ENCODE measurements at regions not wholly inside any gene's neighbourhood (a gene's known extent, or its start where the extent isn't known, plus 50 kb on each side); places are given as distances from the start of the nearest gene placed in this dataset.

DNA sequence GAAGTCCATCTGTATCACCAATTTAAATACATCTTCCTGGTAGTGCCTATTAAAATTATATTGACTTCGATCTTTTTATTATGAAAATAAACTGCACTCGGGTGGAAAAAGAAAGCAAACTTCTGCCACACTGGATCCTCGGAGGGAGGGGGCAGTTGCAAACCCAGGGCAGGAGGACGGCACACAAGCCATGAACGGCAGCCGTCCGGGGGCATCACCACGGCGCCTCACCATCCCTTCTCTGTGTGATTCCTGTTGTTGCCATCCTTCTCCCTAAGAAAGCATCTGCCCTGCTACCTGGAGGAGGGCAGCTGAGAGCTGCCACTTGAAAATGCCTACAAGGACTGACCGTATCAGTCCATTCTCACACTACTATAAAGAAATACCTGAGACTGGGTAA lies 53.9 kb upstream of the ENPP7 start:
- no peak overlapping the region for H3K4me3 Mint-ChIP-seq
- H3K36me3 Mint-ChIP-seq, result peaks cover 4% of the 10 kb centered on the region
- peaks cover 13% of the 10 kb centered on the region for H3K9me3 Mint-ChIP-seq
- TF ChIP-seq, protein P1, sequence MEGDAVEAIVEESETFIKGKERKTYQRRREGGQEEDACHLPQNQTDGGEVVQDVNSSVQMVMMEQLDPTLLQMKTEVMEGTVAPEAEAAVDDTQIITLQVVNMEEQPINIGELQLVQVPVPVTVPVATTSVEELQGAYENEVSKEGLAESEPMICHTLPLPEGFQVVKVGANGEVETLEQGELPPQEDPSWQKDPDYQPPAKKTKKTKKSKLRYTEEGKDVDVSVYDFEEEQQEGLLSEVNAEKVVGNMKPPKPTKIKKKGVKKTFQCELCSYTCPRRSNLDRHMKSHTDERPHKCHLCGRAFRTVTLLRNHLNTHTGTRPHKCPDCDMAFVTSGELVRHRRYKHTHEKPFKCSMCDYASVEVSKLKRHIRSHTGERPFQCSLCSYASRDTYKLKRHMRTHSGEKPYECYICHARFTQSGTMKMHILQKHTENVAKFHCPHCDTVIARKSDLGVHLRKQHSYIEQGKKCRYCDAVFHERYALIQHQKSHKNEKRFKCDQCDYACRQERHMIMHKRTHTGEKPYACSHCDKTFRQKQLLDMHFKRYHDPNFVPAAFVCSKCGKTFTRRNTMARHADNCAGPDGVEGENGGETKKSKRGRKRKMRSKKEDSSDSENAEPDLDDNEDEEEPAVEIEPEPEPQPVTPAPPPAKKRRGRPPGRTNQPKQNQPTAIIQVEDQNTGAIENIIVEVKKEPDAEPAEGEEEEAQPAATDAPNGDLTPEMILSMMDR (IDR thresholded peaks at IDR 0.05; ENCODE audit: unreplicated experiment), result no peak
- H3K27me3 Mint-ChIP-seq (ENCODE audit: low read depth), result peaks cover 46% of the 10 kb centered on the region
- H3K27ac Mint-ChIP-seq, result no peak overlapping the region
- no peaks in the 10 kb centered on the region for H3K4me1 Mint-ChIP-seq
- DNase-seq (ENCODE audit: low spot score in 2 of 2, unreplicated experiment in 2 of 2), result no peak

DNA sequence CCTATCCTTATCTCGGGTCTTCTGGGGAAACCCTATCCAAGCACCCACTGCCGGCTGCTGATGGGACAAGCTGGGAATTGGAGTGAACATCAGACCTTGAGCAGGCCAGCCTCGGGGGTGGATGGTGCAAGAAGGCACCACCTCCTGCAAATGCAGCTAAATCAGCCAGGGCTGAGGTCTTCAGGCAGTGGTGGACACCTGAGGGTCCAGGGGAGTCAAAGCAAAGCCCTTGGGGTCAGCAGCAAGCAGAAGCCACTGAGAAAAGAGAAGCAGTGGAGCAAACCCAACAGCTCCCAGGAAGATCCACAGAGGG lies 55.4 kb upstream of the ENPP7 start:
- peaks cover 43% of the 10 kb centered on the region for H3K27me3 Mint-ChIP-seq (ENCODE audit: low read depth)
- H3K9me3 Mint-ChIP-seq, result peaks cover 13% of the 10 kb centered on the region
- TF ChIP-seq, protein P1 (IDR thresholded peaks at IDR 0.05; ENCODE audit: unreplicated experiment), result no peak
- peaks cover 7% of the 10 kb centered on the region for H3K4me1 Mint-ChIP-seq
- no peak overlapping the region for H3K4me3 Mint-ChIP-seq
- no peak for DNase-seq (ENCODE audit: low spot score in 2 of 2, unreplicated experiment in 2 of 2)
- no peak overlapping the region for H3K27ac Mint-ChIP-seq
- peaks cover 4% of the 10 kb centered on the region for H3K36me3 Mint-ChIP-seq

DNA sequence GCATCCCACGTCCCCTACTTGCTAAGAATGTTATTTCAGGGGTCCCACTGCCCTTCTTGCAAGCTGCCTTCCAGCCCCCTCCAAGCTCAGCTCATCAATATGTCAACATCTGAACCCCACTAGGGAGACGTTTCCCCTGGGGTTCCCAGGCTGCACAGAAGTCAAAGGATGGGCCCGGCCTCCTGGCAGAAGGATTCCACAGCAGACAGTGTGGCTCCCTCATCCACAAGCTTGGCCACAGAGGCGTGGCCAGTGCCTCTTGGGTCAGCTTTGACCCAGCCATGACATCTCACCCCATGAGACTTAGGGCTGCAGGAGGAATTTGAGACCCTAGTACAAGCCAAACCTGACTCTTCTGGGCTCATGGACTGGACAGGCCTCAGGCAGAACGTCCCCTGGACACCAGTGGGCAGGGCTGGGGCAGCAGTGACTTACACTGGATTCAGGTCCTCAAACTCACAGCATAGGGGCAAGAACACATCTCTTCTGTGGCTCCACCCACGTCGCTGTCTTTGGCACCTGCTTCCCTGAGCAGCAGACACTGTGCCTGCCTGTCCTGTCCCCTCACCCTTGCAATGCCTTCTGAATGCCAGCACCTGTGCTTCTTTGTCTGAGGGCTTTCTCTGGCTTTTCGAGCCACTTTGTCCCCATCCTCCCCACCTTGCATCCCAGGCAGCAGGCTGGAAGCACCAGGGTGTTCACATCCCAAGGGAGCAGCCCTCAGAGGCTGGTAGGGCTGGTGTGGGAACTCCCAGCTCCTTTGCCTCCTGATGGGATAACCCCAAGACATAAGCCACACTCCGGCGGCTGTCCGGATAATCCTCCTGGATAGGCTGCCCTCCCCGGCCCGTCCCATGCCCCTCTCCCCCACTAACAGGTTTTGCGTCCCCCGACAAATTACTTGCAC lies 56.0 kb upstream of the ENPP7 start:
- peaks cover 13% of the 10 kb centered on the region for H3K9me3 Mint-ChIP-seq
- peaks cover 44% of the 10 kb centered on the region for H3K27me3 Mint-ChIP-seq (ENCODE audit: low read depth)
- no peak overlapping the region for H3K27ac Mint-ChIP-seq
- peaks cover 7% of the 10 kb centered on the region for H3K4me1 Mint-ChIP-seq
- no peak for DNase-seq (ENCODE audit: low spot score in 2 of 2, unreplicated experiment in 2 of 2)
- TF ChIP-seq, protein P1 (IDR thresholded peaks at IDR 0.05; ENCODE audit: unreplicated experiment), result no peak
- H3K36me3 Mint-ChIP-seq, result peaks cover 4% of the 10 kb centered on the region
- no peak overlapping the region for H3K4me3 Mint-ChIP-seq

DNA sequence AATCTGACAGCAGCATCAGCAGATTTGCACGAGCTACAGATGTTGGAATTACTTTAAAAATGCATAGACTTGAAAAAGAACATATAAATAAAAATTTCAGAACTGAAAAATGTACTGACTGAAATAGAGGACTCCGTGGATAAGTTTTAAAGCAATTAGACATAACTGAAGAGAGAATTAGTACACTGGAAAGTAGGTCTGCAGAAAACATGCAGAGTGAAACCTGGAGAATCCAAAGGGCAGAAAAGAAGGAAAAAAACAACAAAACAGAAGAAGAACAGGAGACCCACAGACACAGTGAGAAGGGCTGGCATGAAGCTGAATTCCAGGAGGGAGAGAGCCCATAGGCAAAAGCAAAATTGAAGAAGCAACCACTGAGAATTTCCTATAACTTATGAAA lies 57.2 kb upstream of the ENPP7 start:
- Mint-ChIP-seq H3K9me3 (peaks cover 13% of the 10 kb centered on the region), H3K4me3 (no peak overlapping the region), H3K27ac (no peak overlapping the region), H3K4me1 (peaks cover 7% of the 10 kb centered on the region), H3K36me3 (peaks cover 4% of the 10 kb centered on the region), H3K27me3 (ENCODE audit: low read depth) (peaks cover 51% of the 10 kb centered on the region)
- no peak for DNase-seq (ENCODE audit: low spot score in 2 of 2, unreplicated experiment in 2 of 2)
- TF ChIP-seq, protein P1 (IDR thresholded peaks at IDR 0.05; ENCODE audit: unreplicated experiment), result no peak

DNA sequence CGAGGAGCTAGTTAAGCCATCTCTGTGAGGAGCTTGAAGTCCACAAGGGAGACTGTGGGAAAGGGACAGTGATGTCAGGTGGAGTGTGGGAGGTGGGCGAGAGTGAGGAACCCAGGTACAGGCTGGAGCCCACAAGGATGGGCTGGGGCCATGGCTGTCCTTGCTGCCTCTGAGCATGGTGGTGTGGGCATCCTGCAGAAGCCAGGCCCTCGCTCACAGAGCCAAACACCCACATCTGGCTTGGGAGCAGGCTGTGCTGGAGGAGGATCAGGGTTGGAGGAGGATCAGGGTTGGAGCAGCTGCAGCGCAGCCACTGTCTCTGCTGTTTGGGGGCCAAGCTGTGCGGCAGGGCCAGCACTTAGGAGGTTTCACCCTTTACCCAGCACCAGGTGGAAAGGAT lies 58.2 kb upstream of the ENPP7 start:
- peaks cover 13% of the 10 kb centered on the region for H3K9me3 Mint-ChIP-seq
- peaks cover 59% of the 10 kb centered on the region for H3K27me3 Mint-ChIP-seq (ENCODE audit: low read depth)
- no peak overlapping the region for H3K4me3 Mint-ChIP-seq
- H3K27ac Mint-ChIP-seq, result no peak overlapping the region
- DNase-seq (ENCODE audit: low spot score in 2 of 2, unreplicated experiment in 2 of 2), result no peak
- peaks cover 4% of the 10 kb centered on the region for H3K36me3 Mint-ChIP-seq
- H3K4me1 Mint-ChIP-seq, result peaks cover 7% of the 10 kb centered on the region
- TF ChIP-seq, protein P1 (IDR thresholded peaks at IDR 0.05; ENCODE audit: unreplicated experiment), result no peak
